OCI-LY3 (cell line): ENCODE measurements at regions not wholly inside any gene's neighbourhood (a gene's known extent, or its start where the extent isn't known, plus 50 kb on each side); places are given as distances from the start of the nearest gene placed in this dataset.

Experiments
- CTCF ChIP-seq: fragments of 200-600, 300-600 bp; sonication (generic); IDR thresholded peaks from 2 replicates; pipeline ENCODE4 v1.5.1; 2014; ENCODE audit warnings: antibody characterized with exemption, low read length, low read depth
- EZH2phosphoT487 ChIP-seq: fragments of 200-600 bp; shearing (Covaris generic); IDR thresholded peaks from 2 replicates; pipeline ENCODE4 v1.6.1; 2018; ENCODE audit warnings: antibody characterized with exemption, mixed run types, low read depth

- no peak for TF ChIP-seq CTCF
- TF ChIP-seq EZH2phosphoT487, result no peak
Measured at GRCh38 chr1:184199438-184200085, 148.0 kb downstream of the TSEN15 start.
